ENCODE measurements at regions not wholly inside any gene's neighbourhood (a gene's known extent, or its start where the extent isn't known, plus 50 kb on each side); places are given as distances from the start of the nearest gene placed in this dataset.

DNA sequence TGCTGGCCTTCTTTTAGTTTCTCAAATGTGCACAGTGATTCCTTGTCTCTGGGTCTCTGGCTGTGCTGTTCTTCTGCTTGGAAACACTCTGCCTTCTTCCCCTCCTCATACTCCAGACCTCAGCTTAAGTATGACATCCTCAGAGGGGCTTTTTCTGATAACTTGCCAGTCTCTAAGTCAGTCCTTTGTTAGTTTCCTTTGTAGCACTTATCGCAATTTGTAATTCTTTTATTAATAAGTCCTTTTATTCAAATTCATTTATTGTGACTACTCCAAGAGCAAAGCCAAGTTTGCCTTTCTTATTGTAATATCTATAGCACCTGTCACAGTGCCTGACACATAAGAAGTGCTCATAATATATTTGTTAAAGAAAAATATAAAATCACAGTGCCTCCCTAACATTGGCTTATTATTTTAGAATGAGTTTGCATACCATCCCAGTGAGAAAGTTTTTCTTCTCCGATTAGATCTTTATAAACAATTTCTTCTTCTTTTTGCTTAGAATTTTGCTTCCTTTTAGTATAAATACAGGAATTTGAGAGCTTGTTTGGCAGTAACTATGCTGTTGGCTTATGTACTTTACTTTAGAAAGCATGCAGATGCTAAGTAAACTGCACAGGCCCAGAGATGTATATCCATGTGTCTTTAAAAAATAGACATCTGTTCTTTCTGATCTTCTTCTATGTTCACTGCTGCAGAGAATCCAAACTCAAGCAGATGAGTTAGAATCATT is 198.0 kb downstream of the GAS1 start:
- no peak for ATAC-seq (ENCODE audit: low FRiP score)
- DNase-seq (ENCODE audit: low spot score): no peak
- TF ChIP-seq, protein P1, sequence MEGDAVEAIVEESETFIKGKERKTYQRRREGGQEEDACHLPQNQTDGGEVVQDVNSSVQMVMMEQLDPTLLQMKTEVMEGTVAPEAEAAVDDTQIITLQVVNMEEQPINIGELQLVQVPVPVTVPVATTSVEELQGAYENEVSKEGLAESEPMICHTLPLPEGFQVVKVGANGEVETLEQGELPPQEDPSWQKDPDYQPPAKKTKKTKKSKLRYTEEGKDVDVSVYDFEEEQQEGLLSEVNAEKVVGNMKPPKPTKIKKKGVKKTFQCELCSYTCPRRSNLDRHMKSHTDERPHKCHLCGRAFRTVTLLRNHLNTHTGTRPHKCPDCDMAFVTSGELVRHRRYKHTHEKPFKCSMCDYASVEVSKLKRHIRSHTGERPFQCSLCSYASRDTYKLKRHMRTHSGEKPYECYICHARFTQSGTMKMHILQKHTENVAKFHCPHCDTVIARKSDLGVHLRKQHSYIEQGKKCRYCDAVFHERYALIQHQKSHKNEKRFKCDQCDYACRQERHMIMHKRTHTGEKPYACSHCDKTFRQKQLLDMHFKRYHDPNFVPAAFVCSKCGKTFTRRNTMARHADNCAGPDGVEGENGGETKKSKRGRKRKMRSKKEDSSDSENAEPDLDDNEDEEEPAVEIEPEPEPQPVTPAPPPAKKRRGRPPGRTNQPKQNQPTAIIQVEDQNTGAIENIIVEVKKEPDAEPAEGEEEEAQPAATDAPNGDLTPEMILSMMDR (IDR thresholded peaks at IDR 0.05): no peak

DNA sequence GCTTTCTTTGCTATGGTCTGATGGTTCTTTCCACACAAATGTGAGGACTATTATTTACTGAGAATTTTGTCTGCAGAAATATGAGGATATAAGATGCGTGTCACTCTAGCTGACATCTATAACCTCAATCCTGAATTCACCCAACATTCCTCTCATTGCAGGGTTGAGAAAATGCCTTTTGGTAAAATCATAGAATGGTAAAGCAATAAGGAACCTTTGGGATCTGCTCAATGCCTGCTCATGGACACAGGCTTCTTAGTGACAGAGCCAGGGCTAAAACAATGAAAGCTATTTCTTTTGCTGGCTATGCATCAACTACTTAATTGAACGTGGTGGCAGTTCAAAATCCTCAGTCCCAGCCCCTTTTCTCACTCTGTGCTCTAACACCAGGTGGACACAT is 199.6 kb downstream of the GAS1 start:
- ATAC-seq (ENCODE audit: low FRiP score) (no peak), DNase-seq (ENCODE audit: low spot score) (no peak)
- TF ChIP-seq, protein P1 (IDR thresholded peaks at IDR 0.05): no peak

DNA sequence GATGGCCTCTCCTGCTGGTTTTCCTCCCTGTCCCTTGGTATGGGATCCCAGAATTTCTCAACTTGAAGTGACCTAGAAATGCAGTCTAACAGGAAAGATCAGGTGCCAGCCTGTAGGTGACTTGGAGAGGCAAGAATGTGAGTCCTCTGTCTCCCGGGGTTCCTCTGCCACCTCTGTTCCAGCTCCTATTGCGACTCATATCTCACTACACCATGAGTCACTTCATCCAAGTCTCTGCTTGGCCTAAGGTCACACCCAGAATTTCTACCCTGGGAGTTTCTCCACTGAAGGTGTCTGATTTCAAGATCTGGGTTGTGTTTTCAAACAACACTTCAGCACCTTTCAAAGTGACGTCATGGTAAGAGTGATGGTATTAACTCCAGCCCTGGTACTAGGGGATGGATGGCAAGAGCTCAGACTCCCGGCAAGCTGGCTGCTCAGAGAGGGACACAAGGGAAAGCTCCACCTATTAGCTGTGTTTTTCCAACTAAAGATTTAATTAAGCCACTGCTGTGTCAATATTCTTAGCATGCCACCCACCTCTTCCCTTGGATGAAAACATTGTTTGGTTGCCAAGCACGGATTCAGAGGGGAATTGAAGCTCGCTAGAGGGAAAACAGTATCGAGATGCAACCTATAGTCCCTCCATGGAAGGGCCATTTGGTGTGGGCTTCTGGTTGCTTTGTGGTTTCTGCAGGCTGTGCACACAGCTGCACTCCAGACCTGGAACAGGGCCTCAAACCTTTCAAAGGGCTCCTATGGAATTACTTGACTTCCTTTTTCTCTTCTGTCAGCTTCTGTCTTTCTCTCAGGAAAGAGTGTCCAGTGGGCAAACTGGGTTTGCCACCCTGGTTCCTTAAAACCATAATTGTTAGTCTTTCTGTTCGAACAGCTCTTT is 205.7 kb downstream of the GAS1 start:
- ATAC-seq (ENCODE audit: low FRiP score) (peak; percentile 30), DNase-seq (ENCODE audit: low spot score) (no peak)
- TF ChIP-seq, protein P1 (IDR thresholded peaks at IDR 0.05): no peak

DNA sequence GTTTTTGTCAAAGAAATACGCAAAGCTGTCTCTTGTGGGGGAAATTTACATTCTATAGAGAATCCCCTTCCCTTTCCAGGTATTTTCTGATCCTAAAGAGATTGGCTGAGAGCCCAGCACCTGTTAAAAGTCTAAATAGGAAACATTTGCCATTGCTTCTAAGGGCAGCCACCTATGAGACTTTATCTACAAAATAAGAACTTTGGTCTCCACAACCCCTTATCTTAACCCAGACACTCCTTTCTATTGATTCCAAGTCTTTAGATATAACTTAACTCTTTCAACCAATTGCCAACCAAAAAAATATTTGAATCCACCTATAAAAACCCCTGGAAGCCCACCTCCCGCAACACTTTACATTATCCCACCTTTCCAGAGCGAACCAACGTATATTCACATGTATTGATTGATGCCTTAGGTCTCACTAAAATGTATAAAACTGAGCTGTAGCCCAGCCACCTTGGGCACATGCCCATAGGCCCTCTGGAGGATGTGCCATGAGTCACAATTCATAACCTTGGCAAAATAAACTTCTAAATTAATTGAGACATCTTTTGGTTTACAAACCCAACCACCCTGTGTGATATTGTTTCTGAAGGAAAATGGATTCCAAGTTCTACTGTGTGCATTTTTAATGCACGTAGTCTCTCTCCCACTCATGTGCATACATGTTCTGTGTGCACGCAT is 211.4 kb downstream of the GAS1 start:
- TF ChIP-seq, protein P1 (IDR thresholded peaks at IDR 0.05): no peak
- ATAC-seq (ENCODE audit: low FRiP score) (no peak), DNase-seq (ENCODE audit: low spot score) (no peak)

DNA sequence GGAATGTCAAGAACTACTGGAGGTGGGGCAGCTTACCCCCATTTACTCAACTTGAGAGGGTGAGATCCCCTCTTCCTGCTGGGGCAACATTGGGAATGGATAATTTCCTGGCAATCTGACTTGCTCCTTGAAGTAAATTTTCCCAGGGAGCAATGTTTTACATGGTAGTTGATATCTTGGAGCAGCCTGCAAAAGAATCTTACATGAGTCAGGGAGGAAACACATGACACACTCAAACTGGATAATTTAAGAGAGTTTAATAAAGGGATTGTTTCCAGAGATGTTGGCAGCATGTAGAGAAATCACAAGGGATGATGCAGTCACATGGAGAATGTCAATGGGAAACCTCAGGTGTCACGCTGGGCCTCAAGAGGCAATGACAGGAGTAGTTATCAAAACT is 212.5 kb downstream of the GAS1 start:
- no peak for DNase-seq (ENCODE audit: low spot score)
- ATAC-seq (ENCODE audit: low FRiP score): no peak
- TF ChIP-seq, protein P1 (IDR thresholded peaks at IDR 0.05): no peak

DNA sequence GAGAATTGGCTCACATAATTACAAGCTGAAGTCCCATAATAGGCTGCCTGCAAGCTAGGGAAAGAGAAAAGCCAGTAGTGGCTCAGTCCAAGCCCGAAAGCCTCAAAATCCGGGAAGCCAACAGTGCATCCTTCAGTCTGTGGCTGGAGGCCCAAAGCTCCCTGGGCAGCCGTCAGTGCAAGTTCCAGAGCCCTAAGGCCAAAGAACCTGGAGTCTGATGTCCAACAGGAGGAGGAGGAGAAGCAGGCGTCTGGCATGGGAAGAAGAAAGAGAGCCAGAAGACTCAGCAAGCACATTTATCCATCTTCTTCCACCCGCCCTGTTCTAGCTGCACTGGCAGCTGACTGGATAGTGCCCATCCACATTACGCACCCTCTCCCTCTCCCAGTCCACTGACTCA is 213.4 kb downstream of the GAS1 start:
- TF ChIP-seq, protein P1 (IDR thresholded peaks at IDR 0.05): no peak
- peak; percentile 42 for ATAC-seq (ENCODE audit: low FRiP score)
- DNase-seq (ENCODE audit: low spot score): no peak
